HG03196 (cell line): ENCODE measurements at regions not wholly inside any gene's neighbourhood (a gene's known extent, or its start where the extent isn't known, plus 50 kb on each side); places are given as distances from the start of the nearest gene placed in this dataset.

ENCODE experiments used
- ATAC-seq: cut with Tn5 transposase; IDR thresholded peaks from one replicate; pipeline ENCODE4 v1.9.1; 2021; ENCODE audit not compliant: unreplicated experiment

DNA sequence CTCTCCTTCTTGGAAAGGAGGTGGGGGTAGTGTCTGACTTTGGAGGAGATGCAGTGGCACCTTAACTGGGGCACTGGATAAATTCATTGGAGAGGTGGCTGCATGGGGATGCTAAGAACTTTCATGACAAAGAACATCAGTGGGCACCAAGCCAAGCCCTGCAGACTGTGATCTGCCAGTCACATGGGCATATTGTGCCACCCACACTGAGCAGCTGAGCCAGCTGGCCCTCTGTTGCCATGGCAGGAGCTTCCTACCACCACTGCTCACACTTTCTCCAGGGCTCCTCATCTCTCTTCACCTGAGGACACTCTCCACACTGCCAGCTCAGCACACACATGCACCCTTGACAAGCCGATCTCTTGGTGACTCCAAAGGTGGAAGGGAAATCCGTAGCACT lies 715.6 kb downstream of the QKI start:
- no peak for ATAC-seq

DNA sequence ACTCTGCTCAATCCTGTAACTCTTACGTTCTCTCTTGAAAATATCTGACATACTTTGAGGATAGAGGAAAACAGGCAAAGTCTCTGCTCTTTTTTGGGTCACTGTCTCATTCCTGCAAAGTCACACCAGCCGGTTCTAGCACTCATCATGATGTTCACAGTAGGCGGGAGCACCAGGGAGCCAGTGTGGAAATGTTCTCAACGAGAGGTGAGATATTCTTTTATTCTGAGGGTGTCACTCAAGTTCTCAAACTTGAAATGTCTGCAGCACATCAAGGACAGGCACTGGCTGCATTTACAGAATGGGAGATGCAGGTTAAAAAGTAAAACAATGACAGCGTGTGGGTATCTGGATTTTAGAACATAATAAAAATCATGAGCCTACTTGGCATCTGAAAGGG lies 714.7 kb downstream of the QKI start:
- no peak for ATAC-seq

DNA sequence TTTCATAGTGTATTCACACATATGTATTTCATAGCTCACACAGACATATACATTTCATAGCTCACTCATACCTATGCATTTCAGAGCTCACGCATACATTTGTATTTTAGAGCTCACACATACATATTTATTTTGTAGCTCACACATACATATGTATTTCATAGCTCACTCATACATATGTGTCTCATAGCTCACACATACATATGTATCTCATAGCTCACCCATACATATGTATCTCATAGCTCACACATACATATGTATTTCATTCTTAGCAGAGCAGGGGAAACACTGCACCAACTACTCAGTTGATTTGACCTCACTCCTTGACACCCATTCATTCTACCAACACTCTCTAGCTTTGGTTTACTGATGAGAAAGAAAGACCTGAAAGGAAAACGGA lies 713.6 kb downstream of the QKI start:
- ATAC-seq = no peak

DNA sequence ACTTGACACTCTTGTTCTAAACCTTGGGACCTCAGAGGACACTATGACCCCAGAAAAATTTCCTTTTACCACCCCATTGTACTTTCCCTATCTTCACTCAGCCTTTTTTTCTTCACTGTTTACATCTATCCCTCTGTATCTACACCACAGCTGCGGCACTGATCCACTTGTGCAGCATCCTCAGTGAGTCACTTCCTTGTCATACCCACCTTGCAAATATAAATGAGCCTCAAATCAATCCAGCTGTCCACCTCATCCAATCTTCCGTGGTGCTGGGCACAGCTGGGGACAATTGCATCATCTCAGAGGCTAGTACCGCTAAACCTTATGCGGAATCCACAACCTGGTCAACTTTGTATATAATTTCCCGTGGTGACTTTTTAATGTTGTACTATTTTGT lies 710.5 kb downstream of the QKI start:
- ATAC-seq = no peak

DNA sequence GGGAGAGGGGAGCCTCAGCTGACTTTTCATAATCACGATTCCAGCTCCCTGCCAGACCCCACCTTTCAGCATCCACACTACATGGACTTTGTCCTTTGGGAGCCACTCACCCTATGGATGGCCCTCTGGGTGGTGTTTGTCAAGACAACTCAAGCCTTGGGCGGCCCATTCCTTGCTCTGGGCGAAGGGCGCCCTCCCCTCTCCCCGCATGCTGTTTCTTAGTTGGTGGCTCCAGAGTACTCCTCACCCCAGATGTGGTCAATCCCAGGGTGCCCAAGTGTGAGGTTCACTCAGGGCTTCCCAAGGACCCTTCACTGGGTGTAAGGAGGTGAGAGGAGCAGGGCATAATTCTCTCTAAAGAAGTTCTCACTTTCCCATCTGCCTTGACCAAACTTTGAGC lies 710.0 kb downstream of the QKI start:
- no peak for ATAC-seq

DNA sequence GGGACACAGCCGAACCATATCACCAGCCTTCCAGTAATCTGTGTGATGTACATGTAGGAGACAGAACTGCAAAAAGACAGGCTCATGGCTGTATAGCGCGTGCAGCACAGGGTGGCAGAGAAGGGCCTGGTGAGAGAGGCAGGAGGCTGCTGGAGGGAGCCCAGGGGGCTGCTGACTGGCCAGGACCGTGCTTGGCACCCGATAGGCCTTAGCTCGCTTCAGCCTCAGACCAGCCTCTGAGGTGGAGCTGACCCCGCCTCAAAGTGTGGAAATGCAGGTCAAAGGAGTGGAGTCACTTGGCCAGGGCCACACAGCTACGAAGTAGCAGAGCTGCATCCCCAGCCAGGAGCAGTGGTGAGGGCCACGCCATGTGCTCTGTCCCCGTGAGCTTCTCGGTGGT lies 707.6 kb downstream of the QKI start:
- no peak for ATAC-seq

DNA sequence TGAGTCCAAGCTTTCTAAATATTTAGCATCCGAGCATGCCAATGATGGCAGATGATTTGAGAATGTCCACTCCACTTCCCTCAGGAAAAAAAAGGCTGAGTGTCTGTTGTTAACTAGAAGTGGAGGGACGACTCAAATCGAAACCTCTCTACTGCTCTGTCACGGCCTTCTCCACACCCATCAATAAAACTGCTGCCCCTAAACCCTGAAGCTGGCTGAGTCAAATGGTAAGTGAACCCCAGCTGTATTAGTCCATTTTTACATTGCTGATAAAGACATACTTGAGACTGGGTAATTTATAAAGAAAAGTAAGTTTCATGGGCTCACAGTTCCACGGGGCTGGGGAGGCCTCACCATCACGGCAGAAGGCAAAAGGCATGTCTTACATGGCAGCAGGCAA lies 707.0 kb downstream of the QKI start:
- ATAC-seq = no peak

DNA sequence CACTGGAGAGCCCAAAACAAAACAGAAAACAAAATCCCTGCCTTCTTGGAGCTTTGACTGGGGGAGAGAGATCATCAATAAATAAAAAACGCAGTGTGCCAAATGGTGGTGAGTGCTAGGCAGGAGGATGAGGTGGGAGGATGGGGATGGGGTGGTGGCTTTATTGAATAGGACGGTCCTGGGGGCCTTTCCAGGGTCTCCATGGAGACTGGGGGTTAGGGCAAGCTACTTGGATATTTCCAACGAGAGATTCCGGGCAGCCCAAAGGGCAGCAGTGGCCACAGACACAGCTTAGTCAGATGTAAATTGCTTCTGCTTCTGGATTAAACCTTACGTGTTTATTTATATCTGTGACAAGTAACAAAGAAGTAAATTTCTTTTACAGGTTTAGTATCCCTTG lies 700.1 kb downstream of the QKI start:
- ATAC-seq = no peak

DNA sequence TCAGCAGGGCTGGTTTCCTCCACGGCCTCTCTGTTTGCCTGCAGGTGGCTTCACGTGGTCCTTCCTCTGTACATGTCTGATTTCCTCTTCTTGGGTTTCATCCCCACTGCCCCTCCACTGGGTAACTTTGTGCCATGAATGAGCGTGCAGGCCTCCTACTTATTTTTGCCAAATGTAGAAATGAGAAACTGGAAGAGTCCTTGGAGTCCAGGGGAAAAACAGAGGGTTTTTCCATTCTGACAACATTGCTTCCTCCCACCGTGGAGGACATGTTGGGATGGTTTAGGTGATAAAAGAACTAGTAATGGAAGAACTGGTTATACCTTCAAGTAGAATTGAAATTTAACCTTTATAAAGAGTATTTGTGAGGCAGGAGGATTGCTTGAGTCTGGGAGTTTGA lies 699.5 kb downstream of the QKI start:
- ATAC-seq = no peak

DNA sequence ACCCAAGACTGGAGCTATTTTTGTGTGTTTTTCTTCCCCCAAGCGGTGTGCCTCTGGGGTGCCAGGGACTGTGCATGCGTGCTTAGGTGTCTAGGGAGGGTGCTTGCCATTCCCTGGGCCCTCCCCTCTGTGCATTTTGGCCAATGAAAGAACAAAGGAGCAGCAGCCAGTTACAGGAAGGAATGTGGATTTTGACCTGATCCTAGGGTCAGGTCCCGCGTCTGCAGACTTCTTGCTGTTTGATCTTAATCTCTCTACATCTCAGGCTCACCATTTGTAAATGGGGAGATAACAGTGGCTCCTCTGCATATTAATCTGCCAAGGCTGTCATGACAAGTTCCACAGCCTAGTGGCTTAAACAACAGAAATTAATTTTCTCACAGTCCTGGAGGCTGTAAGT lies 699.1 kb downstream of the QKI start:
- ATAC-seq = no peak

DNA sequence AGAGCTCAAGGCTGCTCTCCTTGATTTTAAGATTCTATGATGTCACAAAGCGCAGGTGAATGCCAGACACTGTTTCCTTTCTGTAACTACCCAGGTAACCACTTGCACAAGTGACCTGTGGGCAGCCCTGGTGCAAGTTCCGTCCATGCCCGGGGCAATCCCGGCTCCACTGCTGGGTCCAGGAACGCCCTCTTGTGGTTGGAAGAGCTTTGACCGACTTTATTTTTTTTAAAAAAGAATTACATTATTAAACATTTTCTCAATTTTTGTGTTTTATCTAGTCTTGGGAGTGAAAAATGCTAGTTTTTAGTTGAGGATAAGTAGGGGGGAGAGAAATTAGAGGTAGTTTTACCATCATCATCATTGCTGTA lies 695.2 kb downstream of the QKI start:
- ATAC-seq = no peak

DNA sequence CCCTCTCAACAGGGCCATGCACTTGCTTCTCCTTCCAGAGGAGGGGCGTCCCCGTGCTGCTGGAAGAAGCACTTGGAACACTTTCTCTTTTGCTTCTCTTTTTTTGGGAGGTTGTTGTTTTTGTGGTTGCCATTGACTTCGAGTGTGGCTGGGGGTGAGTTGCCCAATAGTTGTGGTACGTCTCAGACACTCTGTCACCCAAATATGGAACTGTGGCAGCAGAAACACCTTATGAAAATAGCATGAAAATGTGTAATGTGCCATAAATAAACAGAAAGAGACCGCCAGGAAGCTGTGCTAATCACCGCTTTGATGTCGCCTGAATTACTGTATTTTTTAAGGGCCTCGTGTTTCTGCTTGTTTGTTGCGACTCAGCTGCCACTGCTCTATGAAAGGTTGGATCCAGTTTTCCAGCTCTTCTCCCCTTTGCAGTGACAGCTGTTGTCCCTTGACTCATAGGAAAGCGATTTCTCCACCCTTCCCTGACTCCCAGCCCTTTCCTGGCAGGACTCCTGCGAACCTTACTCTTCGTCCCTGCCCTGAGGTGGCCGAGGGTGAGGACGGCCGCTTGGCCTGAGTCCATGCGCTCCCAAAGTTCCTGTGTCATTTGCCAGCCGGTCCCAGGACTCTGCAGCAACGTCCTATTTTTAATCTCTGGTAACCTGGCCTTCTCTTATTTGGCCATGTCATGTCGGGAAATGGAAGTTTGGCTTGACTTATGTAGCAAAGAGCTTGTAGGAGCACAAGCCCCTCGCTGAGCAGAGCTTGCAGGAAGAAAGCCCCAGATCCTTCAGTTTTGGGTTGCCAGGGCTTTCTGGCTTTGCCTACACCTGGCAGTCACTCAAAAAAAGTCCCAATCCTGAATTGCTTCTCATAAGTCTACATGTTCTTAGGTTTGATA lies 694.6 kb downstream of the QKI start:
- no peak for ATAC-seq

DNA sequence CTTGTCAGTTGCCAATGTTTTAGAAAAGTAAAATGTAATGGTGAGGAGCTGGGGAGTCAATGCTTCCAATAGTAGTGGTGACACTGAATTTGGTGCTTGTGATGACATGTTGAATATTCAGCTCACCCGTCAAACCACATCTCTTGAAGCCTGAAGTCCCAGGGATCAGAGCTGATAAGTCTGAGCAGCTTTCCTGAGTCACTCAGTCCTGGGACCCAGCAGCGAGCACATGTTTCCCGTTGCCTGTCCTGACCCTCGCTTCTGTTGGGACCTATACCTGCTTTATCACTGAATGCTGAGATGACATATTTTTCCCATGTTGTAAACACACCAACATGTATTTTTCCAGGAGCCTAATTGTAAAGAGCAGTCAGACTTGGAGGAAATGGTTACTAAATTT lies 693.6 kb downstream of the QKI start:
- ATAC-seq = no peak

DNA sequence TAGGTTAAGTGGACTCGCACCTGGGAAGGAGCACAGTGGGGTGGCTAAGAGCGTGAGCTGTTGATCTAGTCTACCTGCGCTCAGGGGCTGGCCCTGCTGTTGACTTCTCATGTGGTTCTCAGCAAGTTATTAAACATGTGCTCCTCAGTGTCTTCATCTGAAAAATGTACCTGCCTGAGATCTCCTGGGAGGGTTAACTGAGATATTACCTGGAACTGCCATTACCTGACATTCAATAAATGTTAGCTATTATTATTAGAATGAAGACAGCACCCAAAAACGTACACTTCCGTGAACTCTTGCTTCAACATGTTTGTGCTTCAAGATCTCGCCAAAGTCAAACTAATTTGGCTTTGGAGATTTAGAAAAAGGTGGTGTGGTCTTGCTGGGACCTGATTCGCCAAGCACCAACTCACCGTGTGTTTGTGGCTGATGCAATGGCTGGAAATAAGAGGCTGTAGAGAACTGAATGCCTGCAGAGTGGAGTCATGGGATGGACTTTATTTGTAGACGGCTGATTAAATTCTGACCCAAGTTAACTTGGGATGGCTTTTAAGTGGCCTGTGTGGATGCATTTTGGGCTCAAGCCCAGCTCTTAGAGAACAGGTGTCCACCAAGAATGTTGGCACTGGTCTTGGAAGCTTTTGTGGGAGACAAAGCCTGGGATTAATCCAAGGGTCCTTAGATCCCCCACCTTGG lies 692.9 kb downstream of the QKI start:
- ATAC-seq = no peak

DNA sequence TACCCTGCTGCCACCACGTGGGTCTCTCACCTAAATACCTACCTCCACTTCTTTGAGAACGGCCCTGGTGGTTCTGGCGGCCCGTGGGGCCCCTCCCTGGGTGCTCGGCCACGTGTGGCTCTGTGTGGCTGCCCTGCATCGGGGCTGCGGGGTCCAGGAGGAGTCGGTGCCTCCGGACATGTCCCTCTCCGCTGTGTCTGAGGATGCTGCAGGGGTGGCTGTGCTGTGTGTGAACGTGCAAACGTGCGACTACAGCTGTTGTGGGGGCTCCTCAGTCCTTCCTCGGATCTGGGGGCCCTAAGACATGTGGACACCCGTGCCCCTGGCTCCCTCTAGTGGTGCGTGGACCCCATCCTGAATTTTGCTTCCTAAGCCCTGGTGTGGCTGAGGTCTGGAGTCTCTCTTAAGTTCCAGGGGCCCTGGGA lies 691.8 kb downstream of the QKI start:
- no peak for ATAC-seq

DNA sequence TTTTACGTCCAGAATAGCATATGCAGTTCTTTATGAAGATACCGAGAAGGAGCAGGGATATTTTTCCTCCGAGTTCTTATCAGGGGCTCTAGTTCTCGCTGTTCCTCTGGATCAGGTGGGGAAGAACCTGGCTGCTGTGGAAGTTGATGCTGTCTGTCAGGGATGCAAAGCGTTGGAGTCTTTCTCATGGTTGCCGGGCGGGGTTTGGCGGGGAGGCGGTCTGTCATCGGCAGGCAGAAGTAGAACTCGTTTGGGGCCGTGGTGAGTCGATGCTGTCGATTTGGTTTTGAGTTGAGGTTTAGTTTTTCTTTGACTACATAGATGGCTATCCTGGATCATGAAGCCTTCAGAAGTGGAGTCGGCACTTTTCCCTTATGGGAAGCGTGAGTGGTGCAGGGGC lies 691.2 kb downstream of the QKI start:
- ATAC-seq = no peak

DNA sequence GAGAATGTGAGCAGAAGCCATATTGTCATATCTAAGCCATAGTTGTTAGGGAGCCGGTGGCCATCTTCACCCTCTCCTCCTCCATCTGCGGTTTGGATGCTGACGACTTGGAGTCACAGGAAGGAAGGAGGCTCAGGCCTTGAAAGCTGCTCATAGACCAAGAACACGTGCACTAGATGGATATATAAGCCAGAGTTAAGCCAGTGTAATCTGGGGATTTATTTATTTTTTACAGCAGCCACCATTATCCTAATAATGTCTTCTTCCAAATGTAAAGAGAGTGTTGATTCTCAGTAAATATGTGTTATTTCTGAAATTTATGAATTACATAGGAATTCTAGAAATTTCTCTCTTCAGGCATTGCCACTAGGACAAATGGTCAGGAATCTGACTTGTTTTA lies 689.9 kb downstream of the QKI start:
- no peak for ATAC-seq

DNA sequence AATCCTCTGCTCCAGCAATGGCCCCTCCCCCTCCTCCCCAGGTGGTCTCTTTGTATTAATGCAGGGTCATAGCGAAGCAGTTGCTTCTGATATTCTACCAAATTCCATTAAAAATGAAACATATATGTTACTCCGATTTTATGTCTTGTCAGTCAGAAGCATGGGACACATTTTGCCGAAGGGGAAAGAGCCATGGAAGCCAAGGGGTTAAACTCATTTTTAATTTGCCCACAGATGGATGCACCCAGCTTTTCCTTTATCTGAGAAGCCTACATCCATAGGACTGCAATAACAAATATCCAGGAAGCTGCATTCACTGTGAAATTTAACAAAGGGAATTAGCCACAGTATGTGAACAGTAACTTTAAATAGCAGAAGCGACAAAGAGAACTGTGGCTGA lies 688.2 kb downstream of the QKI start:
- ATAC-seq = no peak

DNA sequence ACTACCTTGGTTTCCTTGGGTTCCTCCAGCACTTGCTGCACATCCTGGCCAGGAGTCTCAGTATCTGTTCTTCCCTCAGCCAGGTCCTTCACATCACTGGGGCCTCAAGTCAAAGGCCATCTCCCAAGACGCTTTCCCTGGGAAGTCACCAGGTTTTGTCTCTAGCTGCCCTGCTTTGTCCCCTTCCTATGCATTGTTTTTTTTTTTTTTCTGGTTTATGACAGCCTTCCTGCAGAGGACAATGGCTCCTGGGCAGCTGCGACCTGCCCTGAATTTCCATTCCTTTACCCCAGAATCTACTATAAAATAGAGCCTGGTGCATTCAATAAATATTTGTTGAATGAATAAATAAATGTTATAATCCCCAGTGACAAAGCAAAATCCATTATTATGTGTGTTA lies 687.3 kb downstream of the QKI start:
- no peak for ATAC-seq

DNA sequence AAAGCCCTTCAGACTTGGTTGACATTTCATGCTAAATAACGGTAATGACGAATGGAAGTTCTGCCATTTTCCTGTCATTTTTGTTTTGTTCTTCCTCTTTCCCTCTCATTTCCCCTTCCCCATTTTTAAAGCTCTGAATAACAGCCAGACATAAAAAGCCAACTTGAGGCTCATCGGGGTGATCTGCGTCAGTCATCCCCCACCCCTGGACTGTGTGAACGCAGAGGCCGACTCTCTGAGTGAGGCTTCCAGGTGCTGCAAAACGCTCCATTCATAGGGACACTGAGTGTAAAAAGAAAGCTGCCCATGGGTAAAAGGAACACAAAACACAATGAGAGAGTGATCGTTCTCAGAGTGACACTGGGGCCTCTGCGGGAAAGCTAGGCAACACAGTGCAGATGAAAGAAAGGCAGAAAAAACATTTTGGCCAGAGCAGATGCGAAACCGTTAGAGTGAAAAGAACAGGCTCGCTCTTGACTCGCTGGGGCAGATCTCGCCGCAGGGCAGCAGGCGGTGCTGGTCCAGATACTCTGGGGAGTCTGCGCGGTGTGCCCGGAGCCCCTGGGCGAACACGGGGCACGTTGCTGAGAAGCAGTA lies 684.8 kb downstream of the QKI start:
- no peak for ATAC-seq

DNA sequence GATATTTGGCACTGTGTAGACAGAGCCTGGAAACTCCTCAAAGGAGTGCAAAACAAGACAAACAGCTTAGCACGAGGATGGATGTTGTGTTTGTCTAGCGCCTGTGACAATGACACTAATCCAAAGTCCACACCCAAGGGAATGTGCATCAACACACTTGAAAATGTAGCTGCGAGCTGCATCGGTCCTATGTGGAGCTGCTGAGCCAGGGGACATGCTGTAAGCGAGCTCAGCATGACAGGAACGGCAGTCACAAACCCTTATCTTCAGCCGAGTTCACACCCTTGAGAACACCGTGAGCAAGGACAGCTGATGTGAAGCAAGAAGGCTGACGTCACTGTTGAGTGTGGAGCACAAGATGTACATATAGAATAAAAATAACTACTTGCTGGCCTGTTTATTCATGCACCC lies 684.3 kb downstream of the QKI start:
- no peak for ATAC-seq
